ENCODE measurements at regions not wholly inside any gene's neighbourhood (a gene's known extent, or its start where the extent isn't known, plus 50 kb on each side); places are given as distances from the start of the nearest gene placed in this dataset.

DNA sequence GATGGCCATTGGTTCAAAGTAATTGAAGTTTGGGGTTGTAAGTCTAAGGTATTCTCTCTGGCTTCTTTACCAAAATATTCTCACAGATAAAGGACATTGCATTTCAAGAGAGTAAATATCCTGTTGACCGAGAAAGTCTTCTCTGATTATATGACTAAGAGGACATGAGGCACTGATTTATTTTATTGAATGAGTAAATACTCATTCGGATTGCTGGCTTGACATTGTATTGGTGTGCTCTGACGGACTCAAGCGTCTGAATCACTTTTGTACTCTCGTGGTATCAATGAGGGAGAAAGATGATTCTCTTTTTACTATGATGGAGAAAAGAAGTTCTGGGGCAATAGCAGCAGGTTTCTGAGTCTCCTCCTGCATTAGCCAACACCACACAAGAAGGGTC is 205.3 kb upstream of the RRP15 start:
- TF ChIP-seq, protein P1, sequence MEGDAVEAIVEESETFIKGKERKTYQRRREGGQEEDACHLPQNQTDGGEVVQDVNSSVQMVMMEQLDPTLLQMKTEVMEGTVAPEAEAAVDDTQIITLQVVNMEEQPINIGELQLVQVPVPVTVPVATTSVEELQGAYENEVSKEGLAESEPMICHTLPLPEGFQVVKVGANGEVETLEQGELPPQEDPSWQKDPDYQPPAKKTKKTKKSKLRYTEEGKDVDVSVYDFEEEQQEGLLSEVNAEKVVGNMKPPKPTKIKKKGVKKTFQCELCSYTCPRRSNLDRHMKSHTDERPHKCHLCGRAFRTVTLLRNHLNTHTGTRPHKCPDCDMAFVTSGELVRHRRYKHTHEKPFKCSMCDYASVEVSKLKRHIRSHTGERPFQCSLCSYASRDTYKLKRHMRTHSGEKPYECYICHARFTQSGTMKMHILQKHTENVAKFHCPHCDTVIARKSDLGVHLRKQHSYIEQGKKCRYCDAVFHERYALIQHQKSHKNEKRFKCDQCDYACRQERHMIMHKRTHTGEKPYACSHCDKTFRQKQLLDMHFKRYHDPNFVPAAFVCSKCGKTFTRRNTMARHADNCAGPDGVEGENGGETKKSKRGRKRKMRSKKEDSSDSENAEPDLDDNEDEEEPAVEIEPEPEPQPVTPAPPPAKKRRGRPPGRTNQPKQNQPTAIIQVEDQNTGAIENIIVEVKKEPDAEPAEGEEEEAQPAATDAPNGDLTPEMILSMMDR (conservative IDR thresholded peaks at IDR 0.05; ENCODE audit: low read depth, low read length): no peak
- no peak for TF ChIP-seq EZH2 (IDR thresholded peaks at IDR 0.05; ENCODE audit: borderline replicate concordance, low read depth, low read length, poor library complexity, severe bottlenecking)

Data from A673 (cell line).